OCI-LY1 (cell line): ENCODE measurements at regions not wholly inside any gene's neighbourhood (a gene's known extent, or its start where the extent isn't known, plus 50 kb on each side); places are given as distances from the start of the nearest gene placed in this dataset.

Experiments
- EZH2 ChIP-seq: fragments of 200-600 bp; sonication (generic), shearing (Covaris generic); IDR thresholded peaks from 2 replicates; pipeline ENCODE4 v1.8.0; 2017; ENCODE audit warnings: borderline replicate concordance, mixed run types, mild to moderate bottlenecking, antibody characterized with exemption, low read length, moderate library complexity, mixed read lengths
- TF ChIP-seq, protein P1 (sequence below): fragments of 200-600 bp; sonication (generic), shearing (Covaris generic); IDR thresholded peaks from 2 replicates; pipeline ENCODE4 v1.5.1; 2017; ENCODE audit warnings: mild to moderate bottlenecking, antibody characterized with exemption, low read length, moderate library complexity, mixed read lengths

DNA sequence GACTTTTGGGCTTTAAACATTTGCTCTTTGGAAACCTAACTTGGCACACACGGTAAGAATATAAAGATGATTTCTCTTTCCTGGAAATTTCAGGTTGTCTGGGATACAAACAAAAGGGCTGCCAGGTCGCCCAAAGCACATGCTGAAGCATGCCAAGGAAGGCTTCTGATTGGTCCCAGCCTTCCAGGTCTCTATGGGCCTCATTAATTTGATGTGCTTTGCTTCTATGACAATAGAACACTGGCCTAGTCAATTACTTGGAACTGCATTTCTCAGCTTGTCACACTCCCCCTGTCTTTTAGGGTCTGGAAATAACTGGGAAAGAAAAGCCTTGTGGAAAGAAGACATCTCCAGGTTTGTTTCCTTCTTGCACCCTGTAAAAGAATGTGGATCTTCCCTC is 228.9 kb downstream of the ADCYAP1 start:
- TF ChIP-seq, protein P1, sequence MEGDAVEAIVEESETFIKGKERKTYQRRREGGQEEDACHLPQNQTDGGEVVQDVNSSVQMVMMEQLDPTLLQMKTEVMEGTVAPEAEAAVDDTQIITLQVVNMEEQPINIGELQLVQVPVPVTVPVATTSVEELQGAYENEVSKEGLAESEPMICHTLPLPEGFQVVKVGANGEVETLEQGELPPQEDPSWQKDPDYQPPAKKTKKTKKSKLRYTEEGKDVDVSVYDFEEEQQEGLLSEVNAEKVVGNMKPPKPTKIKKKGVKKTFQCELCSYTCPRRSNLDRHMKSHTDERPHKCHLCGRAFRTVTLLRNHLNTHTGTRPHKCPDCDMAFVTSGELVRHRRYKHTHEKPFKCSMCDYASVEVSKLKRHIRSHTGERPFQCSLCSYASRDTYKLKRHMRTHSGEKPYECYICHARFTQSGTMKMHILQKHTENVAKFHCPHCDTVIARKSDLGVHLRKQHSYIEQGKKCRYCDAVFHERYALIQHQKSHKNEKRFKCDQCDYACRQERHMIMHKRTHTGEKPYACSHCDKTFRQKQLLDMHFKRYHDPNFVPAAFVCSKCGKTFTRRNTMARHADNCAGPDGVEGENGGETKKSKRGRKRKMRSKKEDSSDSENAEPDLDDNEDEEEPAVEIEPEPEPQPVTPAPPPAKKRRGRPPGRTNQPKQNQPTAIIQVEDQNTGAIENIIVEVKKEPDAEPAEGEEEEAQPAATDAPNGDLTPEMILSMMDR, result no peak
- TF ChIP-seq EZH2, result no peak
